GM12865 (cell line): ENCODE measurements at regions not wholly inside any gene's neighbourhood (a gene's known extent, or its start where the extent isn't known, plus 50 kb on each side); places are given as distances from the start of the nearest gene placed in this dataset.

Source experiments
- DNase-seq: peaks from one replicate; pipeline ENCODE4 v3.0.0; 2010; ENCODE audit warnings: low read depth
- H3K4me3 ChIP-seq: 2 replicates; pipeline ENCODE4 v1.5.1; 2011; ENCODE audit warnings: mild to moderate bottlenecking, low read depth, low read length, control low read depth
- CTCF ChIP-seq: IDR thresholded peaks from 2 replicates; pipeline ENCODE4 v1.5.1; 2011; ENCODE audit warnings: low read length, control low read depth, low read depth, inconsistent platforms; ENCODE audit not compliant: insufficient read depth; ENCODE audit errors: missing control alignments

- no peak overlapping the region for H3K4me3 ChIP-seq
- TF ChIP-seq CTCF: no peak
- DNase-seq: no peak
Measured at GRCh38 chr12:85713373-85713772, 122.8 kb downstream of the RASSF9 start.

GRCh38 chr12:85714425-85714824 is 121.8 kb downstream of the RASSF9 start:
- no peak overlapping the region for H3K4me3 ChIP-seq
- no peak for DNase-seq
- no peak for TF ChIP-seq CTCF

GRCh38 chr12:85720308-85721033 is 115.7 kb downstream of the RASSF9 start:
- no peak overlapping the region for H3K4me3 ChIP-seq
- DNase-seq: no peak
- TF ChIP-seq CTCF: no peak

GRCh38 chr12:85725991-85726390 is 110.2 kb downstream of the RASSF9 start:
- no peak for TF ChIP-seq CTCF
- no peak for DNase-seq
- no peak overlapping the region for H3K4me3 ChIP-seq

- DNase-seq: no peak
- H3K4me3 ChIP-seq: no peak overlapping the region
- no peak for TF ChIP-seq CTCF
Measured at GRCh38 chr12:85733221-85733840, 102.9 kb downstream of the RASSF9 start.

- no peak overlapping the region for H3K4me3 ChIP-seq
- no peak for DNase-seq
- TF ChIP-seq CTCF: no peak
Measured at GRCh38 chr12:85733984-85734383, 102.2 kb downstream of the RASSF9 start.
